ENCODE measurements at regions not wholly inside any gene's neighbourhood (a gene's known extent, or its start where the extent isn't known, plus 50 kb on each side); places are given as distances from the start of the nearest gene placed in this dataset.
A peak's percentile ranks its signal among the peaks of the same experiment; 100 is the strongest.

DNA sequence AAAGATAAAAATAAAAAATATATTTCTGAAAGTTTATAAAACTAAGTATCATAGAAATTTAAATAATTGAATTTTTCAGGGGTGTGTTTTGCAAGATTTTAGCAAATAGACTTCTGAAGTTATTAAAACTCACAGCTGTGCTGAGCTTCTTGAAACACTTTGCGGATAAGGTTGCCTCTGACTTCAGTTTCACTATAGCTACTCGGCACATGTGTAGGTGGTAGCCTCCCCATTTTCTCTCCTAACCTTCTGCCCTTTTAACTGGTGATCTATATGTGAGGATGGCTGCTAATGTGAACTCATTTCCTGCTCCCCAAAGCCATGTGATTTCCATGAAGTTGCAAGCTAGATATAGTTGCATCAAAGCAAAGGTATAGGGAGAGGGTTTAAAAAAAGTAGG lies 129.3 kb upstream of the STMND1 start:
- no peak overlapping the region for H3K4me3 ChIP-seq (ENCODE audit: low read length)
- DNase-seq (ENCODE audit: low read depth), result no peak
- TF ChIP-seq CTCF (IDR thresholded peaks at IDR 0.05; ENCODE audit: insufficient read depth, low read depth, low read length, missing control alignments), result no peak

DNA sequence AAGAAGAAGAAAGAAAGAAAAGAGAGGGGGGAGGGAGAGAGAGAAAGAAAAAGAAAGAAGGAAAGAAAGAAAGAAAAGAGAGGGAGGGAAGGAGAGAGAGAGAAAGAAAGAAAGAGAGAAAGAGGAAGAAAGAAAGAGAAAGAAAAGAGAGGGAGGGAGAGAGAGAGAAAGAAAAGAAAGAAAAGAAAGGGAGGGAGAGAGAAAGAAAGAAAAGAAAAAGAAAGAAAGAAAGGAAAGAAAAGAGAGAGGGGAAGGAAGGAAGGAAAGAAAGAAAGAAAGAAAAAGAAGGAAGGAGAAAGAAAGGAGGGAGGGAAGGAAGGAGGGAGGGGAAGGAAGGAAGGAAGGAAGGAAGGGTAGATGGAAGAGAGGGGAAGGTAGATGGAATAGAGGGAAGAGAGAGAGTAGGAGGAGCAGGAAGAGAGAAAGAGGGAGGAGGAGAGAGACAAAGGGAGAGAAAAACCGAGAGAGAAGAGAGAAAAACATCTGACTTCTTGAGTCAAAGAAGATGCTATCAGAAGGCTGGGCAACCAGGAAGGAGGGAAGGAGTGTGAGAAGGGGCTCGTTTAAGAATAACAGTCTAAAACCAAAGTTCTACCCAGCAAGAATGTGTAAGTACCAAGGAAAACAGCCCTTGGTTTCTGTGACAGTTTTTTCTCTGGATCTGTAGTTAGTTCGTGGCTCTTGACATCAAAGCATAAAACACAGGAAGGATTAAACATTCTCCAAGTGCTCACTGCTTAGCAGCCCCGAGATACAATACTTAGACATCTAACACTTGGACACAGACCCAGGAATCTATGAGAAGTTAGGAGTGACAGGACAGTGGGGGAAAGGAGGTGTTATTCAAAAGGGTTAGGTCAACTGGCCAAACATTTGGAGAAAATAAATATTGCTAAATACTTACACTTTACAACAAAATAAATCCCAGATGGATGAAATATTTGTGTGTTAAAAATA lies 131.9 kb upstream of the STMND1 start:
- no peak for TF ChIP-seq CTCF (IDR thresholded peaks at IDR 0.05; ENCODE audit: insufficient read depth, low read depth, low read length, missing control alignments)
- no peak for DNase-seq (ENCODE audit: low read depth)
- no peak overlapping the region for H3K4me3 ChIP-seq (ENCODE audit: low read length)

GRCh38 chr6:16968101-16968500 lies 133.7 kb upstream of the STMND1 start:
- H3K4me3 ChIP-seq (ENCODE audit: low read length), result no peak overlapping the region
- no peak for DNase-seq (ENCODE audit: low read depth)
- TF ChIP-seq CTCF (IDR thresholded peaks at IDR 0.05; ENCODE audit: insufficient read depth, low read depth, low read length, missing control alignments), result no peak

- no peak for TF ChIP-seq CTCF (IDR thresholded peaks at IDR 0.05; ENCODE audit: insufficient read depth, low read depth, low read length, missing control alignments)
- no peak for DNase-seq (ENCODE audit: low read depth)
- no peak overlapping the region for H3K4me3 ChIP-seq (ENCODE audit: low read length)
Observed at GRCh38 chr6:16967470-16967817, 134.4 kb upstream of the STMND1 start.

DNA sequence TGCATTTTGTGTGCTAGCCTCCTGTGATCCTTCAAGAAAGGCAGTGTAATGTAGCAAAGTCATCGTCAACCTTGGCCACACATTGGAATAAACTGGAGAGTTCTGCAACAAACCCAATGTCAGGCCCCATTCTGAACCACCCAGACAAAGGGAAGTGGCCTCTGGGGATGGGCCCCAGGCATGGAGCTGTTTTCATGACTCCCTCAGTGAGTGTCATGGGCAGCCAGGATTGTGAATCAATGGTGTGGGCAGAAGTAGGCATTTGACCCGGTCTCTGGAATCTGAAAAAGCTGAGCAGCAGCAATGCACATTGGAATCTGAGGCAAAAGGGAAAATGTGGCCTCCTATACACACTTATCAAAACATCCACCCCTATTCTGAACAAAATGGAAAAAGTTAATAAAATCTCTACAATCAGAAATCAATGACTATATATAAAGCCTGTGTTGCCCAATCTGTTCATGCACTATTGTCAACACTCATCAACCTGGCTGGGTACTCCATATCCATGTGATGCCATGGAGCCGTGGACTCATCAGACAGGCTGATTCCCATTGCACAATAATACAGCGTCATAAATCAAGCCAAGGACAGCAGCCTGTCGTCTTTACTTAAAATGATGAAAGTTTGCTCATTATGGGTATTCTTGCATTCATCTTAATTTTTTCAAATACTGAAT lies 134.9 kb upstream of the STMND1 start:
- H3K4me3 ChIP-seq (ENCODE audit: low read length), result no peak overlapping the region
- peak; percentile 40 for DNase-seq (ENCODE audit: low read depth)
- no peak for TF ChIP-seq CTCF (IDR thresholded peaks at IDR 0.05; ENCODE audit: insufficient read depth, low read depth, low read length, missing control alignments)

- no peak for DNase-seq (ENCODE audit: low read depth)
- H3K4me3 ChIP-seq (ENCODE audit: low read length), result no peak overlapping the region
- no peak for TF ChIP-seq CTCF (IDR thresholded peaks at IDR 0.05; ENCODE audit: insufficient read depth, low read depth, low read length, missing control alignments)
Observed at GRCh38 chr6:16965689-16966088, 136.2 kb upstream of the STMND1 start.

Measured in epithelial cell of esophagus (primary cell).